GM19239 (cell line): ENCODE measurements at regions not wholly inside any gene's neighbourhood (a gene's known extent, or its start where the extent isn't known, plus 50 kb on each side); places are given as distances from the start of the nearest gene placed in this dataset.

ENCODE experiments used
- DNase-seq: peaks from one replicate; pipeline ENCODE4 v3.0.0; 2011; ENCODE audit warnings: low spot score; ENCODE audit not compliant: insufficient read length
- FAIRE-seq: peaks from 2 replicates; lab custom pipeline; 2011; peaks lifted over from hg19 to GRCh38; lab: Jason Lieb, UNC

GRCh38 chr2:239465017-239466001 lies 64.5 kb upstream of the HDAC4 start:
- DNase-seq, result no peak
- no peak for FAIRE-seq

DNA sequence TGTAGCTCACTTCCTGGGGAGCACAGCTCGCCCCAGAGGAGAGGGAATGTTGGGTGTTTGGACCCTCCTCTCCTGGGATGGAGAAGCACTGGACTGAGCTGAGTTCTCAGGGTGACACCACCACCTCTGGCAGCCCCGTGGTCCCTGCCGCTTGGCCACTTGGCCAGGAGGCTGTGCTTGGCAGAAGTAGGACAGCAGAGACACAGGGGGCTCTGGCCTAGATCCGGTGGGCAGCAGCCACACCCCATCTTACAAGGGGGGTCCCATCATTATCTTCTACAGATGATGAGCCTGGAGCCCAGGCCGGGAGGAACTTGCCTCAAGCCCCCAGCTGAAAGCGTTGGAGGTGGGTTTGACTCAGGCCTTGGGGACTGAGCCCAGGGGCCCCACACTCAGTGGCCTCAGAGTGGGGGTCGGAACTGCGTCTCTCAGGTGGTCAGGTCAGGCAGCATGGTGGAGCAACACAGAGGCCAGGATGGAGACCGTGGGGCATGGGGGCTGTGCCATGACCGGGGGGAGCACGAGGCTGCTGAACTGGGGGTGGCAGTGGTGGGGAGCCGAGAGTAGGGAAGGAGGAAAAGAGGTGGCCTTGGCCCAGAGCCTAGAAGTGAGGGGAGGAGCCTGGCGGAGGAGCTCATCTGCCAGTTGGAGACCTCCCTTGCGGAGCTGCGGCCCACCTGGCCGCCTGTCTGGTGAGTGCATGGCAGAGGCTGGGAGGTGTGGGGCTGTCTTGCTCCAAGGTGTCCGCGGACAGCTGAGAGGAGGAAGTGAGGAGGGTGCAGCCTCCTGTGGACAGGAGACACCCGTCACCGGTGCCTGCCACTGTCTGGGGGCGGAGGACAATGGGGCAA lies 63.6 kb upstream of the HDAC4 start:
- FAIRE-seq, result no peak
- DNase-seq, result no peak

- FAIRE-seq (no peak), DNase-seq (no peak)
Measured at GRCh38 chr2:239463541-239464165, 62.8 kb upstream of the HDAC4 start.

GRCh38 chr2:239462671-239463506 lies 62.1 kb upstream of the HDAC4 start:
- no peak for DNase-seq
- no peak for FAIRE-seq

GRCh38 chr2:239462191-239462515 lies 61.3 kb upstream of the HDAC4 start:
- FAIRE-seq (no peak), DNase-seq (no peak)

GRCh38 chr2:239461291-239462190 lies 60.7 kb upstream of the HDAC4 start:
- no peak for FAIRE-seq
- DNase-seq, result no peak

- FAIRE-seq, result no peak
- DNase-seq, result no peak
Measured at GRCh38 chr2:239460780-239461179, 60.0 kb upstream of the HDAC4 start.

- DNase-seq (no peak), FAIRE-seq (no peak)
Measured at GRCh38 chr2:239459606-239460005, 58.8 kb upstream of the HDAC4 start.

DNA sequence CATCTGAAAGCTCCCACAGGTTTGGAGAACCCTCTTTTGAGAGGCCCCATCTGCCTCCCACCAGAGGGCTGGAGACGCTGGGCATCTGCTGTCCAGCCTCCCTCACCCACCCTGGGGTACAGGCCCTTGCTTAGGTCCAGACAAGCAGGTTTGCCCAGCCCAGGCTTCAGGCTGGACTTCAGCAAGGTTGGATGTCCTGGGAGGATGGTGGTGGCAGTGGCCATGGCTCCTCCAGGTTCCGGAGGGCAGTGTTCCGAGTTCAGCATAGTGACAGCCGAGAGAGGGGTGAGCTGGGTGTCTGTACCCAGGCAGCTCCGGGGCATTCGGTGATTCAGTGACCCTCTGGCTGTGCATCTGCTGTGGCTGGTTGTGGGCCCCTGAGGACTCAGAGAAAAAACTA lies 58.2 kb upstream of the HDAC4 start:
- no peak for FAIRE-seq

DNA sequence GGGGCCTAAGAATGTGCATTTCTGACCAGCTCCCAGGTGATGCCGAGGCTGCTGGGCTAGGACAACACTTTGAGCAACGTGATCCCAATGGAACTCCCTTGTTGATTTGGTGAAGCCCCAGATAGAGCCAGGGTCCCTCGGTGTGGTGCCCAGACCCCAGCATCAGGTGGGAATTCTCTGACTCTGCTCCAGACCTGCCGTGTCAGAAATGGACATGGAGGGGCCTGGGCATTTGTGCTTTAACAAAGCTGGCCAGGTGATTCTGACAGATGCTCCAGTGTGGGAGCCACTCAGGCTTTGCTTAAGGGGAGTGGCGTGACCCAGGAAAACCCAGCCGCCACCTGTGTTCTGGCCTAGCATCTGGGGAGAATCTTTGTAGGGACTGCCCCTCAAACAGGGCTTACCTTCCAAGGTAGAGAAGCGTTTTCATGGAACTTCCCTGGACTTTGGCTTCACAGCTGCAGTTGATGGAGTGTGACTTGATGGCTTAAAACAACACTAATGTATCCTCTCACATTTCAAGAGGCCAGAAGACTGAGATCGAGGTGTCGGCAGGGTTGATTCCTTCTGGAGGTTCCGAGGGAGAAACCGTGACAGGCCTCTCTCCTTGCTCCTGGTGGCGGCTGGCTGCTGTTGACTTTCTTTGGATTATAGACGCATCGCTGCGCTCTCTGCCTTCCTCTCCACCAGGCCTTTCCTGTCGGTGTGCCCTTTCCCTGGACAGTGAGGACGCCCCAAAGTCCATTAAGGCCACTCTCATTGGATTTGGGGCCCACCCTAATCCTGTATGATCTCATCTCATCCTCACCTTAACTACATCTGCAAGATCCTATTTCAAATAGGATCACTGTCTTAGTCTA lies 57.0 kb upstream of the HDAC4 start:
- FAIRE-seq, result no peak
- no peak for DNase-seq

More for the DNA sequence above, 58.2 kb upstream of the HDAC4 start:
- DNase-seq, result no peak

DNA sequence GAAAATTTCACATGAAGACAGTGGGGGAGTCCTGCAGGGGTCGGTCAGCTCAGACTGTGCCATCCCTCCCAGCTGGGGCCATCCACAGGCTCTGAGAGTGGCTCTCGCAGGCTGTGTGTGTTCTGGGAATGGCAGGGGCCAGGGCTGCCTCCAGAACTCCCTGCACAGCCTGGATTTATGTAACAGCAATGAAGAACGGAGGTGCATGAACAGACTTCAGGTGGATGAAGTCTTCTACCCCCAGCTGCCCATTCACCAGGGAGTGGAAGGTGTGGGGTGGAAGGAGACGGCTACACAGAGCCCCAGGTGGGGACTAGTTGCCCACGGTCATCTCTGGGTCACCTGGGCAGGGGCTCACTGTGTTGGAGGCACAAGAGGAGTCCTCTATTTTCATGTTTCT lies 56.1 kb upstream of the HDAC4 start:
- no peak for DNase-seq
- FAIRE-seq, result no peak

DNA sequence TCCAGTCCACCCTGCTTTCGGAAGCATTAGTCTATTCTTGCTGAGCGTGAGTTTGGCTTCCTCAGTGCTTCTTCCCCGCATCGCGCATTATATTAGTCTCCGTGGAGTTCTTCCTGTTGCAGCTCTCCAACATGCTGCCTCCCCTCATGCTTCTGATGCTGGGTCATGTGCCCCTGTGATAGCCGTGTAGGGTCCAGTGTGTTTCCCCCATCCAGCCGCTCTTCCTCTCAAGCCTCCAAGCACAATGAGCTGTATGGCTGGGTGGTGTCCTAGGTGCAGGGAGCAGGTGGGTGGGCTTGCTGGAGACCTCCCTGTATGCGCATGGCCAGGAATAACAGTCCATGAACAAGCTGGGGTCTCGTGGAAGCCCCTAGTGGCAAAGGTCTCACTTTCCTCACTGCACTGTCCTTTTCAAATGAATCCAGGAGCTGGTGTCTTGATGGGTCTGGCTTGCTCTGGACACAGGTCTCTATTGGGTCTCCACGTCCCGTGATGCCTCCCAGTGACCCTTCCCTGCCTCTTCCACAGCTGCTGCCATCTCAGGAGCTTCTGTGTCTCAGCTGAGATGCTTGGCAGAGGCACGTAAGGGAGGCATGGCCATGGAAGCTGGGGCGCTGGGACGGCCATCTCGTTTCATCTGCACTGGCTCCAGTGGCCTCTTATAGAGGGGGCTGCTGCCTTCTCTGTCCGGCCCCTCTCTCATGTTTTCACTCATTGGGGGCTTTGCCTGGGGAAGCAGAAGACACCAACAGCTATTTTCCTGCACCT lies 54.8 kb upstream of the HDAC4 start:
- no peak for FAIRE-seq
- no peak for DNase-seq

DNA sequence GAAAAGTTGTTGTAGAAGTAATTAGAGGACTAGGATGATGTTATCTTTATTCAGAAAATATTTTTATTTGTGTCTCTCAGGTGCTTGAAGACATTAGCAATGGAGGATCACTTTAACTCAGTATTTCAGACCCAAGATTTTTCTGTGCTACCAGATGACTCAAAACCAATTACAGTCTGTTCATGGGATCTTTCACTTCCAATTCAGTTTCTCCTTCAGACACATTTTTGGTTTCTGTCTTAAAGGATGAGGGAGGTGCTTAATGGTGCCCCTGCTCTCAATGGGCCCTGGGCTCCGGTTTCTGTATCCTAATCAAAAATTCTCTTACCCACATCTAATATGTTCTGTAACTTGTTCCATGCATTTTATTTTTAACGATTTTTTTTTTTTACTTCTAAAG lies 53.7 kb upstream of the HDAC4 start:
- FAIRE-seq (no peak), DNase-seq (no peak)
